Astrocyte of the cerebellum (primary cell): ENCODE measurements at regions not wholly inside any gene's neighbourhood (a gene's known extent, or its start where the extent isn't known, plus 50 kb on each side); places are given as distances from the start of the nearest gene placed in this dataset.

ENCODE experiments used
- DNase-seq: peaks from one replicate; pipeline ENCODE4 v3.0.0-alpha.2; 2011; ENCODE audit warnings: low read depth
- H3K4me3 ChIP-seq: 2 replicates; pipeline ENCODE4 v1.5.1; 2011; ENCODE audit warnings: mild to moderate bottlenecking, low read depth, low read length, moderate library complexity
- in situ Hi-C: cut with HindIII; loops from 2 replicates; pipeline ENCODE4 v1.10.0; 2017; ENCODE audit warnings: low sequenced_read_pairs
- TF ChIP-seq, protein P1 (sequence below): IDR thresholded peaks from 2 replicates; pipeline ENCODE4 v1.5.1; 2012; ENCODE audit warnings: low read length, low read depth, moderate library complexity, mild to moderate bottlenecking; ENCODE audit errors: missing control alignments

DNA sequence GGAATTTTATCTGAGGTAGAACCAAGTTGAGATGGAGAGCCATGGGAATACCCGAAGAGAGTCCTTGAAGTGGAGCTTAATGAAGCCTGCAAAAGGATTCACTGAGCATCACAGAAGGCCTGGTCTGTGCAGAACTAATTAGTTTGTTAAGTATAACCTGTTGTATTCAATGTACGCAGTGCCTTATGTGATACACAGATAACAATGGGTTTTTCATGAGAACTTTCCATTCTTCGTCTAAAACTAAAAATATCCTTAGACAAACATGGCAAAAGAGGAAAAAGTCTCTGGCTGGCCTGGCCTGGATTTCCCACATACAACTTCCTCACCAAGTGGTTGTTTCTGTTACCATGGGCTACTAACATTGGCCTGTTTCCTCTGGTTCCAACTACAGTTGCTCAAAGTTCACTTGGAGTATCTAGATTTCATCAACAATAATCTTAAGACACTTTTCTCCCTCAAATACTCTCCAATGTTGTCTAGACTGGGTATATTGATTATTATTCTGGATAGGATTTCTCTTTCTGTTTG is 237.6 kb upstream of the ZNF462 start:
- in situ Hi-C loops, result no loop called here
- no peak overlapping the region for H3K4me3 ChIP-seq
- no peak for DNase-seq
- TF ChIP-seq, protein P1, sequence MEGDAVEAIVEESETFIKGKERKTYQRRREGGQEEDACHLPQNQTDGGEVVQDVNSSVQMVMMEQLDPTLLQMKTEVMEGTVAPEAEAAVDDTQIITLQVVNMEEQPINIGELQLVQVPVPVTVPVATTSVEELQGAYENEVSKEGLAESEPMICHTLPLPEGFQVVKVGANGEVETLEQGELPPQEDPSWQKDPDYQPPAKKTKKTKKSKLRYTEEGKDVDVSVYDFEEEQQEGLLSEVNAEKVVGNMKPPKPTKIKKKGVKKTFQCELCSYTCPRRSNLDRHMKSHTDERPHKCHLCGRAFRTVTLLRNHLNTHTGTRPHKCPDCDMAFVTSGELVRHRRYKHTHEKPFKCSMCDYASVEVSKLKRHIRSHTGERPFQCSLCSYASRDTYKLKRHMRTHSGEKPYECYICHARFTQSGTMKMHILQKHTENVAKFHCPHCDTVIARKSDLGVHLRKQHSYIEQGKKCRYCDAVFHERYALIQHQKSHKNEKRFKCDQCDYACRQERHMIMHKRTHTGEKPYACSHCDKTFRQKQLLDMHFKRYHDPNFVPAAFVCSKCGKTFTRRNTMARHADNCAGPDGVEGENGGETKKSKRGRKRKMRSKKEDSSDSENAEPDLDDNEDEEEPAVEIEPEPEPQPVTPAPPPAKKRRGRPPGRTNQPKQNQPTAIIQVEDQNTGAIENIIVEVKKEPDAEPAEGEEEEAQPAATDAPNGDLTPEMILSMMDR, result no peak

DNA sequence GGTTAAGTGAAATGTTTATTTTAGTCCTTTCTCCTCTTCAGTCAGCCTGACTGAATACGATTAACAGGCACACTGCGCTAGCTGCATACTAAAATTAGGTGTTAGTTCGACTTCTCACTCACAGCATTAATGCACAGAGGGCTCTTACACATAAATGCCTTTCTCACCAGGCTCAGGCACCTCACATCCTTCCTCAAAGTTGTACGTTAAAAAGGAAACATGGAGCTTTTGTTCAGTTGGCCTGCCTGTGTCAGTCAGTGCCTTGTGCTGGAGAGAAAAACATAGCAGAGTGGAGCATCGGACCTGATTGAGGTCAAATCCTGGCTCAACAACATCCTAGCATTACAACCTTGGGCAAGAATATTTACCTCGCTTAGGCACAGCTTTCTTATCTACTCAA is 236.0 kb upstream of the ZNF462 start:
- no peak for DNase-seq
- H3K4me3 ChIP-seq, result no peak overlapping the region
- in situ Hi-C loops, result no loop called here
- TF ChIP-seq, protein P1, result no peak

DNA sequence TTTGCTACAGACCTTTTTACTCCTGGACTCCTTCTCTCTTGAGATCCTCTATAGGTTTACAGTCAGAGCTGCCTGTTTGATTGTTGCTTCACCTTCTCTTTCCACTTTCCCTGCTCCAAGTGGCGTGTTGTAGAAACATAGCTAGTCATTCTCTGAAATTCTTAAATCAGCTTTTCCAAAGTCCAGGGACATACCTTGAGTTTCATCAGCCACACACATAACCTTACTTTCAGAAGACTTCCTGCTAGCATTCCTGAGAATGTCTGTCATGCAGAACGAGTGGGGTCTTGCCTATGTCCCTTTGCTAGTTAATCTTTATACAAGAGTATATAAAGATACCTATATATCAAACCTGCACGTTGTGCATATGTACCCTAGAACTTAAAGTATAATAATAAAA is 230.3 kb upstream of the ZNF462 start:
- no peak overlapping the region for H3K4me3 ChIP-seq
- in situ Hi-C loops, result no loop called here
- no peak for DNase-seq
- TF ChIP-seq, protein P1, result no peak

DNA sequence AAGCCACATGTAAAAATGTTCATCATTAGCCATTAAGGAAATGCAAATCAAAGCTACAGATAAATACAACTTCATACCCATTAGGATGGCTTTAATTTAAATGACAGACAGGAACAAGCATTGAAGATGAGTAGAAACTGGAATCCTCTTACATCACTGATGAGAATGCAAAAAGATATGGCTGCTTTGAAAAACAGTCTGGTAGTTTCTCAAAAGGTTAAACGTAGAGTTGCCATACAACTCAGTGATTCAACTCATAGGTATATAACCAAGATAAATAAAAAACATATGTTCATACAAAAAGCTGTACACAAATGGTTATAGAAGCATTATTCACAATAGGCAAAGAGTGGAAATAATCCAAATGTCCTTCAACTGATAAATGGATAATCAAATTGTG is 228.8 kb upstream of the ZNF462 start:
- TF ChIP-seq, protein P1, result no peak
- in situ Hi-C loops, result no loop called here
- no peak overlapping the region for H3K4me3 ChIP-seq
- DNase-seq, result no peak

DNA sequence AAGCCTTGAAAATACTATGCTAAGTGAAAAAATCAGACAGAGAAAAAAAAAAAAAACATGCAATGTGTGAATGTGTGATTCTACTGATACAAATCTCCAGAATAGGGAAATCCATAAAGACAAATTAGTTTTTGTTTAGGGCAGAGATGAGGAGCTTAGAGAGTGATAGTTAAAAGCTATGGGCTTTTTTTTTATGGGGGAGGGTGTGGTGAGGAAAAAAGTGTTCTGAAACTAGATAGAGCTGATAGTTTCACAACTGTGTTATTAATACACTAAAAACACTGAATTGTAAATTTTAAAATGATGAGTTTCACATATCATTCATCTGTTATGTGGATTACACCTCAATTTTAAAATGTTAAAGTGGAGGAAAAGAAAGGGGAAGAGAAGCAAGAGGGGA is 228.3 kb upstream of the ZNF462 start:
- in situ Hi-C loops, result no loop called here
- TF ChIP-seq, protein P1, result no peak
- H3K4me3 ChIP-seq, result no peak overlapping the region
- DNase-seq, result no peak

DNA sequence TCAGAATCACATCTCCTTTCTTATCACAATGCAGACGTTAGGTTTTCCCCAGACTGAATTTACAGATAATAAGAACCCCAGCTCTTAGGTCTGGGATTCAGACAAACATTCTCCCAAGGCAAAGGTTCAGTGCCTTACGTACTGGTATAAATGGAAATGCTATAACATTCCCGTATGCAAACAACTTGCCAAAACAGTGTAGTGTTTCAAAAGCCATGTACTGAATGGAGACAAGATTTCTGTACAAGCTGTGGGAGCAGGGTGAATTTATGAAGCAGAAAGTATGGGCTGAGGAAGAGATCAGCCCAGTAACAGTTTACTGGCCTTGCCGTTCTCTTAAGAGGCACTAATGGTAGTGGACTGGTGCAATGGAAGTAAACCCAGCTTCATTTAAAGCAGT is 225.5 kb upstream of the ZNF462 start:
- TF ChIP-seq, protein P1, result no peak
- in situ Hi-C loops, result no loop called here
- H3K4me3 ChIP-seq, result no peak overlapping the region
- DNase-seq, result no peak
